ENCODE measurements at regions not wholly inside any gene's neighbourhood (a gene's known extent, or its start where the extent isn't known, plus 50 kb on each side); places are given as distances from the start of the nearest gene placed in this dataset.
"Not testable (repeated sequence)": the region's sequence is repeated elsewhere in the genome, so short reads cannot be mapped to it uniquely, and the experiment has no call there.

GRCh38 chr4:155441475-155441874, 64.7 kb upstream of the MAP9 start:
- DNase-seq, result no peak

GRCh38 chr4:155439760-155440159, 63.0 kb upstream of the MAP9 start:
- not testable (repeated sequence) for DNase-seq

GRCh38 chr4:155434904-155435303, 58.1 kb upstream of the MAP9 start:
- no peak for DNase-seq

- DNase-seq, result no peak
Measured at GRCh38 chr4:155434366-155434765, 57.6 kb upstream of the MAP9 start.

DNA sequence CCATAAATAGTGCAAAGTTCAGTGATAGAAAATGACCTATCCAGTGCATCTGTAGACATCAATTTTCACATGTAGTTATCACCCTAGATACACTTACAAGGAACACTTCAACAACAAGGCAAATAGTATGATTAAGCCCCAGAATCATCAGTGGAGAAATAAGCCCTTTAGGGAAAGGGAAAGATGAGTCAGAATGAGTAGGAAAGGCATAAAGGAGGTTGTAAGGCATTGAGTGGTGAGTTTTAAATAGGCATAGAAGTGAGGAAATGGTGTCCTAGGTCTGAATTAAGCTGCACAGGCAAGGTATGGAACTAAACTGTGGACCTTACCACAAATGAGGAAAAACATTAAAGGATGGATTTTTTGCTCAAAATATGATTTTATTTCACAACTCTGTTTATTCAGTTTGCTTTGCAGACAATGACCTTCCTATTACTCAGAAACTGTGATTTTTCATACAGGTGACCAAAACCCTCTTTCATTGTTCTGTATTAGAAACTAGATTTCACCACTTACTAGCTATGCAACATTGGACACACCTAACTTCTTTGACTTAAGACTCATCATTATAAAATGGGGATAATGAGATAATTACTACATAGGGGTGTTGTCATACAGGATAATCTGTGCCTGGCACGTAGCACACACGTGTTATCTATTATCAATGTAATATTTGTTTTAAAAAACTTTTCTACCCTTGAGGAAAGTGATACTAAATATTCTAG, 57.0 kb upstream of the MAP9 start:
- DNase-seq, result no peak

GRCh38 chr4:155430895-155431795, 54.4 kb upstream of the MAP9 start:
- DNase-seq, result peak; percentile 10

- DNase-seq, result no peak
Measured at GRCh38 chr4:155428128-155428527, 51.4 kb upstream of the MAP9 start.

DNA sequence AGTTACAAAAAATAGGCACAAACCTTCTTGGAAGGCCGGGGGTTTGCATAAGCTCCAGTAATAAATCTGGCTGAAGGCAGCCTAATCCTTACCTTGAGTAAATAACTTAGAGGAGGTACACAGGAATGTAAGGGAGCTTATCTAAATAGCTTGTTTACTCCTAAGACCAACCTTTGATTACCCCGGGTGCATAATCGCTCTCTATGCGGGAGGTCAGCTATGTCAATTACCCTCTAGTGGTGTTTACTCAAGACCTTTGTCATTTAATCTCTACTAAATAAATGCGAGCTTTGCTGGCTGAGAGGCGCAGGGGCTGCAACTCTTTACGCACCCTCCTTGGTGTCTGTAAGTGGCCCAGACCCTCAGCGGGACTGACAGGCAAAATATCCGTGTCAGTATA, 50.2 kb upstream of the MAP9 start:
- peak; percentile 1 for DNase-seq

Measured in NCI-H69 (cell line).